Activated naive CD4-positive, alpha-beta T cell treated with Interleukin-2 at 50 U/mL for 16 hours (primary cell): ENCODE measurements at regions not wholly inside any gene's neighbourhood (a gene's known extent, or its start where the extent isn't known, plus 50 kb on each side); places are given as distances from the start of the nearest gene placed in this dataset.

Experiments used
- DNase-seq: peaks from one replicate; pipeline ENCODE4 v3.0.0-alpha.2; 2020

- no peak for DNase-seq
These were observed 199.3 kb downstream of the TOMM20 start for GRCh38 chr1:234929369-234929768.

DNA sequence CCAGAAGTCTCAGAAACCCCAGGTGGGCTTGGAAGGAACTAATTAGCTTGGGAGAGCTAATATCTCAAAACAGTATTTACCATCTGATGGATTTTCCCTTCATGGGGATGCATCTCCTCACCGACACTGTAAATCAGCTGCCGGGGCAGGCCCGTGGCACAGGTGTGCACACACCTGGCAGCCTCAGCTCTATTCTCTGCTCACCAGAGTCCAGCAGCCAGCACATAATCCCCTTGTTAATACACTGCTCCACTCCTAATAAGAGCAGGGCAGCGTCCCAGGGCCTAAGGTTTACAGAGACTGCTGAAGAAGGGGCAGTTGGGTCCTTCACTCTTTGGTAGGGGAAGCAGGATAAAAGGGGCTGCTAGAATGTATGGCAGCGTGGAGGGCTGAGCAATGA, 200.0 kb downstream of the TOMM20 start:
- no peak for DNase-seq

- DNase-seq, result no peak
These were observed 200.5 kb downstream of the TOMM20 start for GRCh38 chr1:234927971-234928640.

GRCh38 chr1:234927312-234927970, 201.2 kb downstream of the TOMM20 start:
- no peak for DNase-seq

DNA sequence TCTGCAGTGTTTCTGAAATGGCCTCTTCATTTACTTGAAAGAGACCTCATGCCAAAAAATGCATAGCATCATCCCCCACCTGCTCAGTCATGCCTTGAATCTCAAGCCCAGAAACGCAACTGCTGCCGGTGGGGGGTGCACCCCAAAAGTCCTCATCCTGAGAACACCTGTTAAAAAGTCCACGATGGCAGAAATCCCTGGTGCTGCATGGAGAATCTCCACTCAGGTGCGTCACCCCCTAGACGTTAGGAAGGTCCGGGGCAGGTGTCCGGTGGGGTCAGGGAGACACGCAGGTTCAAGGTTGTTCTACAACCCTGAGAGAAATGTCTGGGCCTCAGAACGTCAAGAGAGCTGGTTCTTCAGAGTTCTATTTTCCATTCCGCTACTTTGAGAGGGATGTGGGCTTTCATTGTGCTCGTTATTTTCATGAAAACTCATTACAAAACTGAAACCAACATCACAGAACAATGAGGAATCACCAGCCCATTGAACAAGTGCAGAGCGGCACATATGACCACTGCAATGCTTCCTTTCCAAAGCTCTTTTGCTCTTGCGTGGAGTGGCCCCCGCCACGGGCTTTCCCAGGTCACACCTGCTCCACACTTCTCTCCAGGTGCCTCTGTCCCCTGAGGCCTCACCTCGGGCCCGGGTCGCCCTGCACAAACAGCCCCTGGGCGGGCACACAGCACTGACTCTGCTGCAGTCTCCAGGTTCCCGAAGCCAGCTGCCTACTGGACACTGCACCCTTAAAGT, 201.9 kb downstream of the TOMM20 start:
- DNase-seq, result peak; percentile 52

DNA sequence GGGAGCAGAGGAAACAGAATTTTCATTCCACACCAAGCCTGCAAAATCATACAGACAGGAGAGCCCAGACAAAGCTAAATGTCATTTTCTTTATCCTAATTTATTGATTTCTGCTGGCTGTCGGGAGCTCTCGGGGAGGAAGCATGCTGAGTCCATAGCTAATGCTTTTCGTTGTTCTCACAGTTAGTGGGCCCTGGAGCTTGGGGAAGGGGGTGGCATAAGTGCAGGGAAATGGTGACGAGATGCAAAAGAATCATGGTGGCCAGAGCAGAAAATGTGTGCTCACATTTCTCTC, 202.4 kb downstream of the TOMM20 start:
- DNase-seq, result no peak

GRCh38 chr1:234925440-234926263, 203.0 kb downstream of the TOMM20 start:
- DNase-seq, result no peak

- DNase-seq, result no peak
These were observed 203.9 kb downstream of the TOMM20 start for GRCh38 chr1:234924450-234925355.

DNA sequence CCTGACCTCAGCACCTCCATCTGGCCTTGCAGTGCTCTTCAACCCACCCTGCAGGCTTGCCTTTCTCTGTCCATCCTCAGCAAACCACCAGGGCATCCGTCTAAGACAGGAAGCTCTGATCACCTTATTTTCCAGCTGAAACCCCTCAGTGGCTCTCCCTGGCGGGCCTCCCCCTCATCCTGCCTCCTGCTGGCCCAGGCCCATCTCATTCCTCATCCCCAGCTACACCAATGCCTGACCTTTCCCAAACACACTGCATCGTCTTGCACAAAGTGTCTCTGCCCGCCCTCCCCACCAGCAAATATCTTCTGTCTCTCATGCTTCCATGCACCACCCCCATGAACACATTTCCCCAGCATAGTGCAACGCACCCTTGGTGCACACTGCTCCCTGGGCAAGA, 205.0 kb downstream of the TOMM20 start:
- no peak for DNase-seq

GRCh38 chr1:234922987-234923386, 205.7 kb downstream of the TOMM20 start:
- no peak for DNase-seq

- no peak for DNase-seq
These were observed 207.2 kb downstream of the TOMM20 start for GRCh38 chr1:234921266-234922062.

- no peak for DNase-seq
These were observed 207.8 kb downstream of the TOMM20 start for GRCh38 chr1:234920843-234921140.

DNA sequence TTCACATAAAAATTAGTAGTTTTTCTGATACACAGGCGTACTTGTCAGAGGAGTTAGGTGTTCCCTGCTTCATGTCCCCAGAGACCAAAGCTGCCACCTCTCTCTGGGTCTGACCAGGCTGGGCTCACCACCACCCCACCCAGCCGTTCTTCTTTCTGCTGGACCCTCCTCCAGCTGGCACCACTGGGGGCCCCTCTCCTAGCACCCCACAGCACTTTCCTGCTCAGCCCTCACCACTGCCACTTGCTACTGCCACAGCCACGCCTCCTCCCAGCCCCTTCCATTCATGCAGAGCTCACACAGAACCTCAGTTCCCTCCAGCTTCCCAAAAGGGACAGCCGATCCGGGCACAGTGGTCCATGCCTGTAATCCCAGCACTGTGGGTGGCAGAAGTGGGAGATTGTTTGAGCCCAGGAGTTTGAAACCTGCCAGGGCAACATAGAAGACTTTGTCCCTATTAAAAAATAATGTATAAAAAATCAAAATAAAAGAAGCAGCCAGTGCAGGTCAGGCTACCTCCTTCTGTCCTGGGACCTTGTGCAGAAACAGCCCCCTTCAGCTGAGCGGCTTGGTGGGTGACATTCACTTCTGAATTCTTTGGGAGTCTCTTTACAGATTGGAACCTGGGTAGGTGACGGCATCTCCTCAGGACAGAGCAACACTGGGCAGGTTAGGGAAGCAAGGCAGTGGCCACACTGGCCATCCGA, 208.3 kb downstream of the TOMM20 start:
- no peak for DNase-seq

- DNase-seq, result no peak
These were observed 209.5 kb downstream of the TOMM20 start for GRCh38 chr1:234918961-234919761.

DNA sequence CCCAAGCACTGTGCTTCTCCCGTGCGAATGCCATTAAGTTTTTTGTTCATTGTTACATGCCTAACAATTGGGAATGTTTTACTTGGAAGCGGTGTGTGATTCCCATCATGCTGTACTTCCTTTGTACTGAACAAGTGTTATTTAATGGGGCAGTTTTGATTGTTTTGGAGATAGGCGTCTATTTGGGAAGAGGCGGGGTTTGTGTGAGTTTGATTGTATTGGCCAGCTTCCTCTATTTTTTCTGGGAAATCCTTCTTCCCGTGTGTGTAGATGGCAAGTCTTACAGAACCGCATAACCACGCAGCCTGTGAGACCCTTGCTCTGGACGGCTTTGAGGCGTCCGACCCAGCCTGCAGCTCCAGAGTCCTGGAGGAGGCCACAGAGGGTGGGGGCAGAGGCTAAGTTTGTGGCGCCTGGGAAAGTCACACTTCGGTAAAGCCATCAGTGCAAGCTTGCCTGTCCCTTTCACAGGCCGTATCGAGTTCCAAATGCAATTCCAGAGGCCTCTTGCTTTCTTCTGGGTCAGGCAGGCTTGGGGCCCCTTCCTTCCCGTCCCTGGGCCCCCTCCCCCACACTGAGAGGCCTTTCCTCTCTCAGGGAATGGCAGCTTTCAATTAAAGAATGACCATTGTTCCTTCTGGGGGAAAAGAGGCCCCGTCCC, 210.3 kb downstream of the TOMM20 start:
- no peak for DNase-seq

DNA sequence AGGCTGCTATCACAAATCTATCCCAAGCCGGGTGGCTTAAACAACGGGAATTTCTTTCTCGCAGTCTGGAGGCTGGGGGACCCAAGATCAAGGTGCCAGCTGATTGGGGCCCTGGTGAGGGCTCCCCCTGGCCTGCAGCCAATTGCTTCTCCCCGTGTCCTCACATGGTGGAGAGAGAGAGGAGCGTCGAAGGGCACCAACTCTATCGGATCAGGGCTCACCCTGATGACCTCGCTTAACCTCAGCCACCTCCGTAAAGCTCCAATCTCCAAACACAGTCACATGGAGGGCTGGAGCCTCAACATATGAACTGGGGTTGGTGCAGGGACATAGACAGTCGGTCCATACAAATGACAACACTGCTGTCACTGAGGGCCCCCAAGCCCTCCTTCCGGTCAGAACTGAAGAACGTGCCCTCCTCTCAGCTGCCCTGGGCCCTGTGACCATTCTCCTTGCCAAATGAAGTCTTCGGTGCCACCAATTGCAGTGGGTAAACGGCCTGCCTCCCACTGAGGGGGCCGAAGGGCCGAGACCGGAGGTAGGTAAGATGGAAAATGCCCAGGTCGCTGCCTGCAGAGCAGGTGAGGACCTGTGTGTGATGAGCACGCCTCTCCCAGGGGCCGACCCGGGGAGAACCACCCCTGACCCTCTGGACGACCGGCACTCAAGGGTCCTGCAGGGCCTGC, 211.0 kb downstream of the TOMM20 start:
- DNase-seq, result no peak

DNA sequence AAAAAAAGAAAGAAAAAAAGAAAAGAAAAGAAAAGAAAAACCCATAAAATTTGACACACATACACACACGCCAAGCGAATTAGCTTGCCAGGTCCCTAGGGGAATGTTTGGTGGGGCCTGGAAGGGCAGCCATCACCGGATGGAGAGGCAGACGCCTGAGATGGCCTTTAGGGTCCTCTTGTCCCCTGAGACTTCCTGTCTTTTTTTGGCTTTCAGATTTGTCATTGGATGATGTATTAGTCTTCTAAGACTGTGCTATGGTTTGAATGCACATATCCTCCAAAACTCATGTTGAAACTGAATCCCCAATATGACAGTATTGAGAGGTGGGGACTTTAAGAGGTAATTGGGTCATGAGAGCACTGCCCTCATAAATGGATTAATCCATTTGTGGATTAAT, 211.8 kb downstream of the TOMM20 start:
- DNase-seq, result no peak

GRCh38 chr1:234915924-234916675, 212.5 kb downstream of the TOMM20 start:
- DNase-seq, result no peak
